IMR-90 (cell line): ENCODE measurements at regions not wholly inside any gene's neighbourhood (a gene's known extent, or its start where the extent isn't known, plus 50 kb on each side); places are given as distances from the start of the nearest gene placed in this dataset.

Experiments
- ATAC-seq: fragments of 200-7000 bp; cut with Tn5 transposase; 2 replicates; pipeline ENCODE4 v1.9.1; 2020; ENCODE audit warnings: low read depth, mild to moderate bottlenecking, moderate library complexity
- BruUV-seq: library from RNA; stranded (reverse); fragments of 400-500 nt; replicated peaks from 2 replicates; lab custom pipeline; 2021; lab: Mats Ljungman, UMichigan
- CTCF ChIA-PET: fragments of 300-600 bp; formaldehyde crosslinking; extraction: SDS; loops from one replicate; lab custom pipeline; 2021; ENCODE audit warnings: antibody characterized with exemption; lab: Yijun Ruan, JAX
- POLR2A ChIA-PET: fragments of 300-600 bp; sonication (Branson Sonifier 250); formaldehyde crosslinking; loops from one replicate; lab custom pipeline; 2022; ENCODE audit warnings: antibody characterized with exemption; ENCODE audit not compliant: unreplicated experiment; lab: Charles Lee
- DNase-seq: peaks from one replicate; pipeline ENCODE4 v3.0.0; 2013
- H2AFZ ChIP-seq: replicated peaks from 2 replicates; pipeline ENCODE3; 2013; ENCODE audit warnings: low read length, mild to moderate bottlenecking; ENCODE audit not compliant: poor library complexity
- H2AK5ac ChIP-seq: 2 replicates; pipeline ENCODE4 v1.6.1; 2013; ENCODE audit warnings: low read depth, low read length, inconsistent platforms
- H2AK9ac ChIP-seq: replicated peaks from 2 replicates; pipeline ENCODE3; 2013; ENCODE audit warnings: mild to moderate bottlenecking, low read depth, low read length, moderate library complexity; ENCODE audit not compliant: poor library complexity
- H2BK120ac ChIP-seq: 2 replicates; pipeline ENCODE4 v1.6.1; 2013; ENCODE audit warnings: low read depth, low read length, inconsistent platforms
- H2BK15ac ChIP-seq: 3 replicates; pipeline ENCODE4 v1.6.1; 2013; ENCODE audit warnings: low read depth, low read length, inconsistent platforms
- H2BK20ac ChIP-seq: 2 replicates; pipeline ENCODE4 v1.6.1; 2013; ENCODE audit warnings: low read depth, mild to moderate bottlenecking, inconsistent platforms, low read length, moderate library complexity
- H2BK5ac ChIP-seq: 2 replicates; pipeline ENCODE4 v1.6.1; 2013; ENCODE audit warnings: mild to moderate bottlenecking, low read depth, low read length, inconsistent platforms; ENCODE audit not compliant: poor library complexity, severe bottlenecking
- H3K14ac ChIP-seq: replicated peaks from 2 replicates; pipeline ENCODE4 v1.6.1; 2013; ENCODE audit warnings: low read depth, low read length, inconsistent platforms
- H3K18ac ChIP-seq: 2 replicates; pipeline ENCODE4 v1.6.1; 2013; ENCODE audit warnings: low read depth, low read length, control low read depth
- H3K23ac ChIP-seq: 2 replicates; pipeline ENCODE4 v1.6.1; 2013; ENCODE audit warnings: low read depth, low read length, inconsistent platforms
- H3K27ac ChIP-seq: 2 replicates; pipeline ENCODE4 v1.5.1; 2013; ENCODE audit warnings: mild to moderate bottlenecking, control low read depth, low read length; ENCODE audit not compliant: insufficient read depth
- H3K27me3 ChIP-seq: 2 replicates; pipeline ENCODE4 v1.6.1; 2013; ENCODE audit warnings: low read length; ENCODE audit not compliant: control insufficient read depth, insufficient read depth
- H3K36me3 ChIP-seq: 2 replicates; pipeline ENCODE4 v1.6.1; 2013; ENCODE audit warnings: low read length, mixed read lengths; ENCODE audit not compliant: control insufficient read depth, insufficient read depth
- H3K4ac ChIP-seq: 2 replicates; pipeline ENCODE4 v1.6.1; 2013; ENCODE audit warnings: low read depth, low read length, inconsistent platforms
- H3K4me1 ChIP-seq: 2 replicates; pipeline ENCODE4 v1.6.1; 2013; ENCODE audit warnings: low read length, mixed read lengths; ENCODE audit not compliant: control insufficient read depth, insufficient read depth
- H3K4me2 ChIP-seq: 2 replicates; pipeline ENCODE4 v1.6.1; 2013; ENCODE audit warnings: low read depth, mild to moderate bottlenecking, control low read depth, low read length, moderate library complexity
- H3K4me3 ChIP-seq: 2 replicates; pipeline ENCODE4 v1.5.1; 2013; ENCODE audit warnings: low read depth, mild to moderate bottlenecking, control low read depth, low read length, moderate library complexity; ENCODE audit not compliant: insufficient read depth
- H3K56ac ChIP-seq: 2 replicates; pipeline ENCODE4 v1.6.1; 2013; ENCODE audit warnings: low read length, inconsistent platforms; ENCODE audit not compliant: insufficient read depth; ENCODE audit errors: extremely low read depth
- H3K79me1 ChIP-seq, 2 experiments: 2 replicates each; pipeline ENCODE4 v1.6.1; 2013; ENCODE audit warnings: low read length in 2 of 2, inconsistent platforms in 1 of 2, low read depth in 1 of 2
- H3K9ac ChIP-seq: 2 replicates; pipeline ENCODE4 v1.6.1; 2013; ENCODE audit warnings: low read depth, low read length, control low read depth
- H3K9me1 ChIP-seq: 2 replicates; pipeline ENCODE4 v1.6.1; 2013; ENCODE audit warnings: low read length, inconsistent platforms; ENCODE audit not compliant: insufficient read depth
- H3K9me3 ChIP-seq: 2 replicates; pipeline ENCODE4 v1.6.1; 2013; ENCODE audit warnings: low read length; ENCODE audit not compliant: control insufficient read depth, insufficient read depth
- H4K20me1 ChIP-seq: 2 replicates; pipeline ENCODE4 v1.6.1; 2013; ENCODE audit warnings: low read length, inconsistent platforms; ENCODE audit not compliant: insufficient read depth
- H4K5ac ChIP-seq: 2 replicates; pipeline ENCODE4 v1.6.1; 2013; ENCODE audit warnings: mild to moderate bottlenecking, low read depth, low read length, control low read depth
- H4K8ac ChIP-seq, 2 experiments: 2 replicates each; pipeline ENCODE4 v1.6.1; 2013; ENCODE audit warnings: low read depth in 2 of 2, low read length in 2 of 2, control low read depth in 1 of 2, inconsistent platforms in 1 of 2
- H4K91ac ChIP-seq: 2 replicates; pipeline ENCODE4 v1.6.1; 2013; ENCODE audit warnings: low read depth, low read length, inconsistent platforms; ENCODE audit not compliant: insufficient read depth
- BHLHE40 ChIP-seq: fragments of 150-350 bp; IDR thresholded peaks from 2 replicates; pipeline ENCODE4 v1.6.1; 2016; ENCODE audit warnings: mild to moderate bottlenecking, low read depth, low read length
- CEBPB ChIP-seq: IDR thresholded peaks from 2 replicates; pipeline ENCODE4 v1.6.1; 2012; ENCODE audit warnings: low read depth, low read length, improper control_type of control experiment
- MAZ ChIP-seq: IDR thresholded peaks from 2 replicates; pipeline ENCODE4 v1.6.1; 2012; ENCODE audit warnings: low read depth, mild to moderate bottlenecking, low read length, improper control_type of control experiment, moderate library complexity, borderline replicate concordance
- NFE2L2 ChIP-seq: fragments of 150-350 bp; IDR thresholded peaks from 2 replicates; pipeline ENCODE4 v1.6.1; 2016; ENCODE audit warnings: low read depth, mild to moderate bottlenecking, low read length
- WGBS, 2 experiments: methylation state at CpG; one replicate each; pipeline versions ENCODE4 v1.1.5 to v1.1.7; 2013; ENCODE audit warnings: missing lambda C conversion rate in 2 of 2; ENCODE audit not compliant: insufficient read length in 1 of 2; ENCODE audit errors: extremely low coverage in 2 of 2; 5-methylcytosine and 5-hydroxymethylcytosine counted together
- dilution Hi-C: fragments of 300-500 bp; cut with HindIII; formaldehyde crosslinking; loops from one replicate; pipeline ENCODE4 v1.14.3; 2018; ENCODE audit warnings: low sequenced_read_pairs; ENCODE audit not compliant: unreplicated experiment
- in situ Hi-C: fragments of 300-500 bp; cut with MboI; formaldehyde crosslinking; loops from 3 replicates; pipeline ENCODE4 v1.14.3; 2019; ENCODE audit warnings: low sequenced_read_pairs, inconsistent platforms, mixed read lengths
- intact Hi-C: fragments of 100-400 bp; cut with micrococcal nuclease; formaldehyde crosslinking; loops from 2 replicates; pipeline ENCODE4 v1.10.0; 2022
- TF ChIP-seq, protein P1 (sequence below): conservative IDR thresholded peaks from 2 replicates; pipeline ENCODE4 v1.5.1; 2012; ENCODE audit warnings: mild to moderate bottlenecking, low read depth, low read length, improper control_type of control experiment

DNA sequence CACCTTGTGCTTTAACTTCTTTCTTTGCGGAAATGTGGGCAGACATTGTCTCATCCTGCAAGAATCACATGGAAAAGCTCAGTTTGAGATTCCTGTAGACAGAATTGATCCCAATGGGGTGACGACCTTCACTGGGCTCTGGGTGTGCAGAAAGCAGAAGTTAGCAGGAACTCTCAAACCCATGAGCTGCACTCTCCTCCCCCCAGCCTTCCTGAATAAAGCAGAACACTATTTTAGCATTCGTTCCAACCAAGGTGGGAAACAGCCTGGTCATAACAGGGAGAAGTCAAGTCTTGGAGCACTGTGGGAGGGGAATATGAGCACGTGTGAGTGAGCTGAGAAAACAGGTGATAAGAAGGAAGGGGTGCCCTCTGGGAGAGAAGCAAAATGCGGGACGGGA is 87.4 kb upstream of the FER start:
- ChIA-PET CTCF (no interaction called here), POLR2A (no interaction called here)
- dilution Hi-C loops (no loop called here), in situ Hi-C loops (no loop called here), intact Hi-C loops (no loop called here)
- no TSS peak for BruUV-seq
- peaks cover 3% of the 10 kb centered on the region; the same call in 1 of the 2 replicates for H4K20me1 ChIP-seq
- H3K27ac ChIP-seq = no peak overlapping the region
- H3K4me1 ChIP-seq = peaks cover 5% of the 10 kb centered on the region; the same call in 1 of the 2 replicates
- no peak overlapping the region for H2AK5ac ChIP-seq
- no peak overlapping the region for H2BK5ac ChIP-seq
- no peak overlapping the region for H3K9ac ChIP-seq
- no peak overlapping the region for H2BK15ac ChIP-seq
- H2AK9ac ChIP-seq = no peak overlapping the region
- H3K27me3 ChIP-seq = no peaks in the 10 kb centered on the region; the same call in 1 of the 2 replicates
- no peak overlapping the region for H3K23ac ChIP-seq
- WGBS, 2 experiments = 100% methylated on average over 1 of the region's 6 CpGs; no CpG with 5 or more reads in 1 of the 2 experiments
- H4K8ac ChIP-seq = no peak overlapping the region
- no peak overlapping the region for H2BK20ac ChIP-seq
- ATAC-seq (no peak), DNase-seq (no peak)
- H2BK120ac ChIP-seq = no peak overlapping the region
- H4K5ac ChIP-seq = no peak overlapping the region
- no peaks in the 10 kb centered on the region for H3K79me1 ChIP-seq
- H3K4me3 ChIP-seq = no peak overlapping the region
- H2AFZ ChIP-seq = no peak overlapping the region
- H3K9me3 ChIP-seq = no peaks in the 10 kb centered on the region
- H3K18ac ChIP-seq = no peak overlapping the region; the same call in 1 of the 2 replicates
- no peak overlapping the region for H3K4me2 ChIP-seq
- H3K56ac ChIP-seq = no peak overlapping the region
- no peaks in the 10 kb centered on the region for H3K36me3 ChIP-seq
- TF ChIP-seq CEBPB = no peak
- no peak for TF ChIP-seq MAZ
- TF ChIP-seq NFE2L2 = no peak
- TF ChIP-seq, protein P1, sequence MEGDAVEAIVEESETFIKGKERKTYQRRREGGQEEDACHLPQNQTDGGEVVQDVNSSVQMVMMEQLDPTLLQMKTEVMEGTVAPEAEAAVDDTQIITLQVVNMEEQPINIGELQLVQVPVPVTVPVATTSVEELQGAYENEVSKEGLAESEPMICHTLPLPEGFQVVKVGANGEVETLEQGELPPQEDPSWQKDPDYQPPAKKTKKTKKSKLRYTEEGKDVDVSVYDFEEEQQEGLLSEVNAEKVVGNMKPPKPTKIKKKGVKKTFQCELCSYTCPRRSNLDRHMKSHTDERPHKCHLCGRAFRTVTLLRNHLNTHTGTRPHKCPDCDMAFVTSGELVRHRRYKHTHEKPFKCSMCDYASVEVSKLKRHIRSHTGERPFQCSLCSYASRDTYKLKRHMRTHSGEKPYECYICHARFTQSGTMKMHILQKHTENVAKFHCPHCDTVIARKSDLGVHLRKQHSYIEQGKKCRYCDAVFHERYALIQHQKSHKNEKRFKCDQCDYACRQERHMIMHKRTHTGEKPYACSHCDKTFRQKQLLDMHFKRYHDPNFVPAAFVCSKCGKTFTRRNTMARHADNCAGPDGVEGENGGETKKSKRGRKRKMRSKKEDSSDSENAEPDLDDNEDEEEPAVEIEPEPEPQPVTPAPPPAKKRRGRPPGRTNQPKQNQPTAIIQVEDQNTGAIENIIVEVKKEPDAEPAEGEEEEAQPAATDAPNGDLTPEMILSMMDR = no peak
- no peak for TF ChIP-seq BHLHE40
- no peak overlapping the region for H4K91ac ChIP-seq
- no peaks in the 10 kb centered on the region for H3K9me1 ChIP-seq
- no peak overlapping the region for H3K14ac ChIP-seq
- H3K4ac ChIP-seq = no peak overlapping the region
